HG02678 (cell line): ENCODE measurements at regions not wholly inside any gene's neighbourhood (a gene's known extent, or its start where the extent isn't known, plus 50 kb on each side); places are given as distances from the start of the nearest gene placed in this dataset.

Experiments
- ATAC-seq: cut with Tn5 transposase; IDR thresholded peaks from one replicate; pipeline ENCODE4 v1.9.1; 2021; ENCODE audit warnings: mild to moderate bottlenecking, moderate library complexity; ENCODE audit not compliant: unreplicated experiment

DNA sequence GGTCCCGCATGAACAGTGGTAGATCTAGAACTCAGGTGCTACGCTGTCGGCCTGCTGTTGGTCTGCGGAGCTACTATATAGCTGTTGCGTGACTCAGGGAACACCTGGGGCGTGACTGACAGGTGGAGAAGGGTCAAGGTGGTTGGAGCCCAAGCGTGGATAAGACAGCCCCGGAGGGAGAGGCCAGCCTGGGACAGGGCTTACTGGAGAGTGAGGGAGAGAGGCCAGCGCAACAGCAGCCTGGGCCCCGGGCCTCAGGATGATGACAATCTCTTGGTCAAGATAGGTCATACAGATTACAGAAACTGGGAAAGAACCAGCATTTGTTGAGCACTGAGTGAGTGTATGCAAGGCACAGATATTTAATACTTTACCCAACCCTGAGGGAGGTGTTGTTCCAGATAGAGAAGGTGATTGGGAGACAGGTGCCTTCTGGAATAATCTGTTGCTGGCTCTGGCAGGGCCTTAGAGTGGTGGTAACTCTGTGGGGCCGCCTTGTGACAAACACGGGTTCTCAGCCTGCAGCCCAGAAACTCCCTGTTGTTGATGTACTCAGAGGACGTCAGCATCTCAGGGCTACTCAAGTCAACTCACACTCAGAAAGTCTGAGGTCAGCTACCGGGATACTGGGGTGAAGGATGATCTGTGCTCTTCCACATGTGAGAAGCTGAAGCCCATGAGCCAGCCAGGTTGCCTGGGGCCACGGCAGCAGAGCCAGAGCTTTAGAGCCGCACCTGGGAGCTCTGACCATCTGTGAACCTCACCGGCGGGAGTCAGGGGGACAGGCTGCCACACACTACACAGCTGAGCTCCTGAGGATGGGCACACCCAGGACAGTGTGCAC is 265.4 kb upstream of the HES1 start:
- no peak for ATAC-seq

DNA sequence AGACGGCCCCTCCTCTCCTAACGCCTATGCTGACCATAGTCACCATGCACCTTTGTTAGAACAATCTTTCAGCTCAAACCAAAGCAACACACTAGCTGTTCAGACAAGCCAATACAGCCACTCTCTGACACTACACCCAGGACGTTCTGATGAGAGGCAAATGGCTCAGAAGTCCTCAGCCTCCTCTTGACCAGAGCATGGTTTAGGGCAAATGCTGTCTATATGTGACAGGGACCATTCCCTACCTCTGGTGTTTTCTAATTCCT is 264.8 kb upstream of the HES1 start:
- no peak for ATAC-seq

DNA sequence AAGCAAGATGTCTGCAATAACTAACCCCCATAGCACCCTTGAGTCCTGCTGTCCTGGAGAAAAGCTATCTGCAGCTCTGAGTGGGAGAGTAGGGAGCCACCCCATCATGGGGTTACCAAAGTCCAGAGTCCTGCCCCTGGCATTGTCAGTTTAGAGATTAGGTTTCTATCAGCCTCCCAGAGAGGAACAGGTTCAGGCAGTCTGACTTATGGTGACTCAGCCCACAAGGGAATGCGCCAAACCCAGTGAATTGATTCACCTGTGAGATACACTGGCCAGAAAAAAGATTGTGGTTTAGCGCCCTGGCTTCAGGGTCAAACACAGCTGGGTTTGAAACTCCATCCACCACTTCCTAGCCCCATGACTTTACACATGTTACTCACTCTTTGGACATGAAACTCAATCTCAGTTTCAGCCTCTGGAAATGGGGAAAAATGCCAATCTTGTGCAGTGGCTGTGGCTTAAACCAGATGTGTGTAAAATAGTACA is 263.6 kb upstream of the HES1 start:
- ATAC-seq, result no peak

DNA sequence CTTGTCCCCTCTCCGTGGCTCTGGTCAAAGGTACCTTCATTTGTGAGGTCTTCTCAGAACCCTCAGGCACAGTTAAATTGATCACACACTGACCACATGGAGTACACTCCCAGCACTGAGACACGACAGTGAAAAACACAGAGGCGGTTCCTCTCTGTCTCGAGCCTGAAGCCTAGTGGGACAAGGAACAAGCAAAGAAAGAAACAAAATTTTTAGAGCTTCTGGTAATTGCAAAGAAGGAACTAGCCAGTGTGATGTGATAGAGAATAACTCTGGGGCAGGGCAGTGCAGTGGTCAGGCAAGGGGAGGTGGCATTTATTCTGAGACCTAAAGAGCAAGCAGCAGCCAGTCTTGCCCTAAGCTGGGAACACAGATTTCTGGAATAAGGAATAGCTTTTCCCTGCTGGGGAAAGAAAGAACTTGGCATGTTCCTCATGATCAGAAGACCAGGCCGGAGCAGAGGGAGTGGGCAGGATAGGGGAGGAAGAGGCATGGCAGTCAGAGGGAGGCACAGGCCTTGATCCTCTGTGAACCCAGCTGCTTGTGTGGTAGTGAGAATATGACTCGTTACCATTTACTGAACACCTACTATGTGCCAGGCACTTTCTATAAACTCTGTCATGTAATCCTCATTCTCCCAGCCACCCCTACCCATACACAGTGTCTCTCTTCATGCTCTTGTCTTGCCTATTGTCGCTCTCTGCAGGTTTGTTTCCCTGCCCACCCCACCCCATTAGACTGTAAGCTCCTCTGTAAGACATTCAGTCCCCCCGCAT is 262.3 kb upstream of the HES1 start:
- ATAC-seq, result no peak

DNA sequence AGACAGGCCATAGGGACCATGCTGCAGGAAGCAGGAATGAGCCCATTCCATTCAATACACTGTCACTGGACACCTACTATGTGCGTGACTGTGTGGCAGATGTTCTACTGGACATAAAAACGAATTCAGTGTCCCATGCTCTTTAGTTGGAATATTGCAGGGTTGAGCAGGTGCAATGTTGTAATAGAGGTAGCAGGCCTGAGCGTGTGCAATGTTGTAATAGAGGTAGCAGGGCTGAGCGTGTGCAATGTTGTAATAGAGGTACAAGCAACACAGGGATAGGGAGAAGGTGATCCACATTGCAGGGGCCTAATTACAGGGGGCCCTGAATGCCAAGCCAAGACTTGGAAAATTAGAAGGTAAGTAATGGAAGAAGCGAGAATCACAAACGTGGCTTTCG is 261.4 kb upstream of the HES1 start:
- ATAC-seq, result no peak

DNA sequence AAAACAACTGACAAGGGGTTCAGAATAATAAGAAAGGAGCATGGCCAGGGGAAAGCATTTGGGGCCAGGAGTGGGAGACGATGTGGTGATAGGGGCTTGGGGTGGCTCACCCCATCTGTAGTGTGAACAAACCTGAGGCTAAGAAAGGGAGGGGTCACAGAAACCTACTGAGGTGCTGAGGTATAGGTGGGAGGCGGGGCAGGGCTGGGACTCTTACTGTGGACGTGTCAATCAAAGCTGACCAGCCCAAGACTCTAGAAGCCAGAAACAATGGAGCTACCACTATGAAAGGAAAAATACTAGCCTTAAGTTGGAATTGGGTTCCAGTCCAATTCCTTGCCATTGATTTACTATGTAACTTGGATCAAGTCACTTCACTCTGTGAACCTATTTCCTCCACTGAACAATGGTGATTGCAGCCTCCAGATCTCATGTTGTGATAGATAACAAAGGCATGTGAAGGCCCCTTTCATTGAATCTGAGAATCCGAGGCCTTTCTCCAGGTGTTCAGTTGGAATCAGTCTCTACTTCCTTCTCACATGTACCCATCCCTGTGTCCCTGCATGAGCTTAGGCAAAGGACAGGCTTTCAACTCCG is 260.9 kb upstream of the HES1 start:
- no peak for ATAC-seq

DNA sequence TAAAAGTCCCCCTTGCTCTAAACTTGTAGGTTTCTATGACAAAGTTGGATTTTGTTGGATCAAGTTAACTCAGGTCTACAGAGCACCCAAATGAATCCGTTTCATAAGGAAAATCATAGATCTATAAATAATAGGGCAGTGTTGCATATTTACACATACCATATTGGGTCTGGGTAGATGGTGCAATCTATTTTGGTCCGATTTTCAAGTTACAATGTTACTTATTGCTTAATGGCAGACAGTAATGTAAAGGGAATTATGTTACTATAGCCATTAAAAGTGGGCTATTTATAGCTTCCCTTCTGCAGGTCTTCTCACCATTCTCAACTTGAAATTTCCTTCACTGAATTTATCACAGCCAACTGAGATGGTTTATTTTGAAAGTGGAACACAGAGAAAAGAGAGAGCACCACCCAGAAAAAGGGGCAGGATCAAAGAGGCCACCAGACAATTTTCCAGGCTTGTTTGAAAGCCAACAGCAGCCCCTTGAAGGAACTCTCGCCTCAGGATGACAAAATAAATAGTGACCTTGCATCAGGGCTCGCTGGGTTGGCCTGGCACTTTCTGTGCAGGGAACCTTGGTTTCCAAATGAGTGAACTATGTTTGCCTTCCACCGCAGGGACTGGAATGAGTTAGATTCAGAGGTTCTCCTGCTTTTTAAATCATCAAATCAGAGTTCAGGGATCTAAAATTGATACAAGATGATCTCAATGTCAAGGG is 260.2 kb upstream of the HES1 start:
- no peak for ATAC-seq

DNA sequence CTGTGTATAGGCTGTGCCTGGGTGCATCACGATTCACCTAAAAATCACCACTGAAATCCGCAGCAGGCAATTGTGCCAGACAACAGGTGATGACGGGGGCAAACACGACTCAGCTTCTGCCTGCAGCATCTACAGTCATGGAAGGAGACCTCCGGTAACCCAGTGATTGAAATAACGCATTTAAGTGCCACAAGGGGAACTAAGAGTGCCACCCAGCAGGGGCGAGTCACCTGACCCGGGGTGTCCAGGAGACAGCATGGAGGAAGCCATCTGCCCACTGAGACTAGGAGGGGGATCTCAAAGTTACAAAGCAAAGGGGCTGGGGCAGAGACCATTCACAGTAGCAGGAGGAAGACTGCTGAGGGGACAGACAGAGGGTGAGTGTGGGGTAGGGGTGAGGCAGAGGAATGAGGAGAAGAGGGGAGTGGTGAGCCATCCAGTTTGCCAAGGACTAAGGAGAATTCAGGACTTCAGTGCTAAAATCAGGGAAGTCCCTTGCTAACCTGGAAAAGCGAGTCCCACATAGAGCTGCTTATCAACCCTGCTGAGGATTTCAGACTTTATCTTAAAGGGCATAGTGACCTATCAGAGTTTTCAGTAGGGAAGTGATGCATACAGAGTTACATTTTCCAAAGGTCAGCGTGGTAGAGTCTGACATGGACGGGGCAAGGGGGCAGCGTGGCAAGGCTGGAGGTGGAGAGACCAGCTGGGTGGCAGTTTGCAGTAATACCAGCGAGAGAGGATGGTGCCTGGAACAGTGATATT is 256.7 kb upstream of the HES1 start:
- ATAC-seq, result no peak

DNA sequence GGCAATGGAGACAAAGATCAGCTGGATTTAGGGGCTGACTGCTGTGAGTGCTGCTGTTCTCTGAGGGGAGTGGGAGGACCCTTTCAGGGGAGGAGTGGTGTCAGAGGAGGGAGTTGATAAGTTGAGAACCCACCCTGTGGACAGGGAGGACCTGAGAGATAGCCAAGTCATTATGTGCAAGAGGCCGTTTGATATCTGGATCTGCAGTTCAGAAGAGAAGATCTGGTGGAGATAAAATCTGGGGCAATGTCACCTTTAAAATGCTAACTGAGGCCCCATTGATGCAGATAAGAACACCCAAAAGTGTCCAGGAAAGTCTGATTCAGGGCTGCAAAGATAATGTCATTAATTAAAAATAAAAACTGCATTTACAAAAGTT is 256.1 kb upstream of the HES1 start:
- ATAC-seq, result no peak

DNA sequence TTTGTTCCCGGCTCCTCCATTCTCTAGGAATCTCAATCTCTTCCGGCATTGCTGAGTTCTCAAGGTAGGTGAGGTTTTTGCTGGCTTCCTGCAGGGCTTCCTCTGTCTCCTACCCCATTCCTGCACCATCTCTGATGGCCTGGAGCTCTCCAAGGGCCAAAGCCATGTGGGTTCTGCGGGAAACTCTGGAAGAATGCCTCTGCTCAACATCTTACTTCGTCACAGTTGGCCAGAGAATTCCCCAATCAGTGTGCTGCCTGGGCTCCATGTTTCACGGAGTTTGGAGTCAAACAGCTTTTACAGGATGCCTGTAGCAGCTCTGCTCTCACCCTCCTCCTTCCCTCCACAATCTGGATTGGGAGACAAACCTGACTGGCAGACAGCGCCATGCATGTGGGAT is 253.9 kb upstream of the HES1 start:
- no peak for ATAC-seq

DNA sequence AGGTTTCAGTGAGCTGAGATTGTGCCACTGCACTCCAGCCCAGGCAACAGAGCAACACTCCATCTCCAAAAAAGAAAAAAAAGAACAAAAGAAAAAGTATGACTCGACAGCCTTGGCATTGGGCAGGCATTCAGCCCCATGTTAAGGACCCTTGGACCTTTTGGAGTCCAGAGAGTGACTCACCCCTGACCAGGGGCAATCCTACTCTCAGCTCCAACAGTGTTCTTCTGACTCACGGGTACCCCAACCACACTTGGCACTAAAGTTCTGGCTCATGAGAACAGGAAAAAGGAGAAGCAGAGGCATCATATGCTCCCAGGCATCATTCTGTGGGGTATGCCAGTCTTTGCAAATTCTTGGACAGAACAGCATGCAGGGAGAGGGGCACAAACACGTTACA is 252.4 kb upstream of the HES1 start:
- ATAC-seq, result no peak

DNA sequence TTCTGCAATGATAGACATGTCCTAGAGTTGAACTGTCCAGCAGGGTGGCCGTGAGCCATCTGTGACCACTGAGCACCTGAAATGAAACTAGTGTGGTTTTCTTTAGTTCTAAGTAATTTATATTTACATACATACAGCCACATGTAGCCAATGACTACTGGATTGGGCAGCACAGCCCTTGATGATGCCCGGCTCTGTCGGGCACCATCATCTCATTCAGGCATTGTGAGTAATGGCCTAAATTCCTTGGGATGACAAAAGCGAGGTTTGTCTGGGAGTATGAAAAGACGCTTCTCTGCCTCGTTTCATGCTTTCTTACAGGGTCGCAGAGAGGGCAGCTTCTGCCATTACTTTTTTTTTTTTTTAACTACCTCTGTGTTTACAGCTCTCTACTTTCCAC is 251.9 kb upstream of the HES1 start:
- no peak for ATAC-seq

DNA sequence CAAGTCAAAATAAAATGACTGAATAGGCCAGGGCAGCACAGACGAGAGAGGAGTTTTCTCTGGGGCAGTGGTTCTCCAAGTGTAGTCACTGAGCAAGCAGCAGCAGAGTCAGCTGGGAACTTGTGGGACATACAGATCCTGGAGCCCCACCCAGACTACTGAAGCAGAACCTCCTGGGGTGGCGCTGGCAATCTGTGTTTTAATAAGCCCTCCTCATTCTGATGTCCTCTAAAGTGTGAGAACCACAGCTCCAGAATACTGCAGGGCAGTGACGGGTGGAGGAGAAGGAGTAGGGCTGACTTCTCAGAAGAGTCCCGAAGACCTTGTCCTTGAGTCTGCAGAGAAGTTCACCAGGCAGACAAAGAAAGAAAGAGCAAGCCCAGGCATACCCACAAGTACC is 251.3 kb upstream of the HES1 start:
- no peak for ATAC-seq

DNA sequence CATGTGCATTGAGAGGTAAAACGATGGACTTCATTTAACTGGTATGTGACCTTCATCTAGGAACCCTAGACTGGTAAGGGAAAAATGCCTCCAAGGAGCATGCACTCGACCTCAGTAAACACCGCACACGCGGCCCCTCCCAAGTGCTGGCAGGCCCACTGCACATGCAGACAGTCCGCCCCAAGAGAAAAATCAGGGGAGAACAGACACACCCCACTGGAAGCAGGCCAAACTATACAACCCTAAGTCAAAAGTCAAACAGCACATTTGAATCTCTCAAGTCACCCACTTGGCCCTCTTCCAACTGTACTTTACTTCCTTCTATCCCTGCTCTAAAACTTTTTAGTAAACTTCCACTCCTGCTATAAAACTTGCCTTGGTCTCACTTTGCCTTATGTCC is 250.1 kb upstream of the HES1 start:
- no peak for ATAC-seq

DNA sequence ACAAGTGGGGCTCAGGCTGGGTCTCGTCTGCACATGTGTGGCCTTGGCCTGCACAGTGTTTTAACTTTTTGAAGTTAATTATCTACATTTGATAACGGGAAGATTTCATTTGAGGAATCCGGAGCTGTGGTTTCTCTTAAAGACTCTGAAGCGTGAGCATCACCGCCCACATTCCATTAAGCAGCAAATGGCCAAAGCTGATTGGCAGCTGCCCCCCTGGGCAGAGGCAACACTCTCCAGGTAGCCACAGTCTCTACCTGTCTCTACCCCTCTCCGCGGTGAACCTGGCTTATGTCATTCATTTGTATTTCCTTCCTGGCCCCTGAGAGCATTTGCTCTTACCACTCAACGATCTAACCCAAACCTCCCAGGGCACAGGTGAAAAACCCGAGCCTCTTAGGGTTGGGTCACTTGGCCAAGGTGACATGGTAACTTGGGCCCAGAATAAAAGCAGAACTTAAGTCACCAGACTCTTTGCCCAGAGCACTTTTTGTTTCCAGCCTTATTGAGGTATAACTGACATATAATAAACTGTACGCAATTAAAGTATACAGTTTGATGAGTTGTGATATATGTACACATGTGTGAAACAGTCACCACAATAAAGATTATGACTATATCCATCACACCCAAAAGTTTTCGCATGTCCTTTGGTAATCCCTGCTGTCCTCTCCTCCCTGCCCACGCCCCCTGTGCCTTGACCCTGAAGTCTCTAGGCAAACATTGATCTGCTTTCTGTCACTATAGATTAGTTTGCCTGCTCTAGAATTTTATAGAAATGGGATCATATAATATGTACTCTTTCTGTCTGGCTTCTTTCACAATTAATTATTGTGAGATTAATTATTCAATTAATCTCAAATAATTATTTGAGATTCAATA is 245.7 kb upstream of the HES1 start:
- no peak for ATAC-seq

DNA sequence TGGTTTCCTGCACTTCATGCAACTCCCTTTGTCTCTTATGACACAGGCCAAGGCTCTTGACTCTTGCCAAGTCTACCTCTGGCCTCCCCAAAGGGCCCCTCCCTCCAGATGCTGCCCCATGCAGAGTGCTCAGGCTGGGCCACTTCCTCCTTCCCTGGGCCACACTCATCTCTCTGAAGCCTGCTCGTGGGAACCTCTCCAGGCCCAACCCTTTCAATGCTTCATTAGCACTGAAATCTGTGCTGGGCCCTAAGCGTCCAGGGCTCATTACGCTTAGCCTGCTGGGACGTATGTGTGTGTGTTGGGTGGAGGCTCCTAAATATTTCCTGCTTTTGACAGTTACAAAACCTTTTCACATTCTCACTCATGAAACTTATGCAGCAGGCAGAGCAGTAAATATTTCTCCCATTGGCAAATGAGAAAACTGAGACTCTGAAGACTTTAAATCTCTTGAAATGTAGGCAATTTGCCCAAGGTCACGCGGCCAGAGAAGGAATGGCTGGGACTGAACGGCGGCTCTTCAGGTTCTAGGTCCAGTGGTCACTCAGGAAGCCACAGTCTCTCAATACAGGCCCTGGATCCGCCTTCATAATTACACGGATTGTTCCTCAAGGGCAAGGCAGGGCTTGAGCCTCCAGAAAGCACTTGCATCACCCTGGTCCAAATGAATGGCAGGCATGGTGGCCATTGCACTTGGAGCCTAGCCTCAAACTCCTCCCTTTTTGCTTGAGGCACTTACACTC is 241.7 kb upstream of the HES1 start:
- no peak for ATAC-seq

DNA sequence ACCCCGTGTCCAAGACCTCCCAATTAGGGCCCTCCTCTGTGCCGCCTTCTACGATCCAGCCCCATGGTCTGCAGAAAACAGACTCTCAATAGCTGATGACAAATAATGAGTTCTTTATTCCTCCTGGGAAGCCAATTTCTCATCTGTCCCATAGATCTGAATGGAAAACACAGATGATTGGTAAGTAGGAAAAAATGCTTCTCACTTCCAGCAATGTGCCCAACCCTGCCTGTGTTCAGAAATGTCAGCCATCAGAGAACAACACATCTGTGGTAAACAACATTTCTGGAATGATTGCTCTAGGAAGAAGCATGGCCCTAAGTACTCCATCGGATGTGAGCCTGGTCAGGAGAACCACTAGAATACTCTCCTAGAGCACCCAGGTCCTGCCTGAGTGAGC is 240.5 kb upstream of the HES1 start:
- no peak for ATAC-seq

DNA sequence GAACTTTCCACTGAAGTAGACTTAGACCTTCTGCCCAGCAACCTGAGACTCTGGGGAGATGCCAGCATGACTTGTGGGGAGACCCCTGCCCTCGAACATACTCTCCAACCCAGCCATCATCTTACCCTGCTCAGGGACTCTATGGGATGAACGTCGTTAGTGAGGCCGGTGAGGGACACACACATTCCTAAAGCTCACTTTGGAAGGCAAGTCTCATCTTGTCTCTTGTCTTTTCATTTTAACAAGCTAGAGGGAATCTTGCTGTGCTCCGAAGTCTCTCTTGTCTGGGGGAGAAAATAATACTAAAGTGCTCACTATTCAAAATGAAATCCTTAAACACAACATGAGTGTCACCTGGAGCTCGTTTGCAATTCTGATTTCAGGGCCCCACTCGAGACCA is 239.5 kb upstream of the HES1 start:
- no peak for ATAC-seq

DNA sequence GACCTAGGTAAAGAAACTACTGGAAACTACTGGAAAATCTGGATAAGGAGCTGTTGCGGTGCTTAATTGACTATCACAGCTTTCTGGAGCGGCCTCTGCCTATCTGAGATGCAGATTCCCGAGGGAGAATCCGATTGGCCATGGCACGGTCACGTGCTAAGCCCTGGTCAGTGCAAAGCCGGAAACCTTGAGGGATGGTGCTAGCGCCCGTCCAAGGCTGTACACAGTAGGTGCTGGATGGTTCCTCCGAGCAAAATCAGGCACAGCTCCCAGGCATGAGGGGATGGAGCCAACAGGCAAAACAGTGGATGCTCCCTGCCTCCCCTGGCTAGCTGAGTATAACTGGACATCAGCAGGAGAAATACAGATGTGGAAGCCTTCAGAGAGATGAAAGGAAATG is 238.7 kb upstream of the HES1 start:
- no peak for ATAC-seq
